ENCODE measurements at regions not wholly inside any gene's neighbourhood (a gene's known extent, or its start where the extent isn't known, plus 50 kb on each side); places are given as distances from the start of the nearest gene placed in this dataset.

GRCh38 chr11:126127284-126127845, 64.7 kb upstream of the CDON start:
- ChIA-PET POLR2A (no interaction called here), CTCF (interaction anchor here (0.8 kb wide), 1 partner anchor 43 kb away, joined by 4 read pairs; no protein-coding TSS in a partner anchor)
- no TSS peak for BruUV-seq (replicated peaks)
- Mint-ChIP-seq H3K4me3 (ENCODE audit: unreplicated experiment) (no peak overlapping the region), H3K9me3 (ENCODE audit: unreplicated experiment) (no peaks in the 10 kb centered on the region), H3K27ac (ENCODE audit: low read depth, unreplicated experiment) (no peak overlapping the region), H3K4me1 (ENCODE audit: insufficient read depth, unreplicated experiment) (peaks cover 16% of the 10 kb centered on the region), H3K27me3 (ENCODE audit: insufficient read depth, unreplicated experiment) (no peaks in the 10 kb centered on the region), H3K36me3 (ENCODE audit: insufficient read depth, unreplicated experiment) (no peaks in the 10 kb centered on the region)
- no peak for TF ChIP-seq CTCF (IDR thresholded peaks at IDR 0.05; ENCODE audit: unreplicated experiment)
- intact Hi-C loops (cut with micrococcal nuclease) = no loop called here
- no peak for DNase-seq (ENCODE audit: unreplicated experiment)

- DNase-seq (ENCODE audit: unreplicated experiment) = no peak
- Mint-ChIP-seq H3K36me3 (ENCODE audit: insufficient read depth, unreplicated experiment) (peaks cover 7% of the 10 kb centered on the region), H3K9me3 (ENCODE audit: unreplicated experiment) (no peaks in the 10 kb centered on the region), H3K27me3 (ENCODE audit: insufficient read depth, unreplicated experiment) (no peaks in the 10 kb centered on the region), H3K27ac (ENCODE audit: low read depth, unreplicated experiment) (no peak overlapping the region), H3K4me3 (ENCODE audit: unreplicated experiment) (no peak overlapping the region), H3K4me1 (ENCODE audit: insufficient read depth, unreplicated experiment) (peaks cover 6% of the 10 kb centered on the region)
- ChIA-PET CTCF (interaction anchor here (0.6 to 3.4 kb wide), 7 partner anchors 8 to 1332 kb away, joined by 3 to 11 read pairs (median 3); no protein-coding TSS in a partner anchor), POLR2A (interaction anchor here (0.6 to 1.7 kb wide), 3 partner anchors 9 to 983 kb away, joined by 4 to 6 read pairs (median 4); no protein-coding TSS in a partner anchor)
- no TSS peak for BruUV-seq (replicated peaks)
- TF ChIP-seq CTCF (IDR thresholded peaks at IDR 0.05; ENCODE audit: unreplicated experiment) = no peak
- intact Hi-C loops (cut with micrococcal nuclease) = no loop called here
These were observed 61.6 kb upstream of the CDON start for GRCh38 chr11:126124231-126124661.

- H3K36me3 Mint-ChIP-seq (ENCODE audit: insufficient read depth, unreplicated experiment) = peaks cover 7% of the 10 kb centered on the region
- no peak for TF ChIP-seq CTCF (IDR thresholded peaks at IDR 0.05; ENCODE audit: unreplicated experiment)
- no peaks in the 10 kb centered on the region for H3K27me3 Mint-ChIP-seq (ENCODE audit: insufficient read depth, unreplicated experiment)
- H3K27ac Mint-ChIP-seq (ENCODE audit: low read depth, unreplicated experiment) = no peak overlapping the region
- H3K4me1 Mint-ChIP-seq (ENCODE audit: insufficient read depth, unreplicated experiment) = peaks cover 6% of the 10 kb centered on the region
- no peaks in the 10 kb centered on the region for H3K9me3 Mint-ChIP-seq (ENCODE audit: unreplicated experiment)
- DNase-seq (ENCODE audit: unreplicated experiment) = no peak
- intact Hi-C loops (cut with micrococcal nuclease) = no loop called here
- no peak overlapping the region for H3K4me3 Mint-ChIP-seq (ENCODE audit: unreplicated experiment)
- POLR2A ChIA-PET = interaction anchor here (0.6 to 1.7 kb wide), 3 partner anchors 9 to 982 kb away, joined by 4 to 6 read pairs (median 4); no protein-coding TSS in a partner anchor
- no TSS peak for BruUV-seq (replicated peaks)
- CTCF ChIA-PET = interaction anchor here (0.6 to 3.4 kb wide), 8 partner anchors 8 to 1332 kb away, joined by 3 to 11 read pairs (median 3); no protein-coding TSS in a partner anchor
These were observed 61.0 kb upstream of the CDON start for GRCh38 chr11:126123686-126124085.

- DNase-seq (ENCODE audit: unreplicated experiment) = no peak
- no peak for TF ChIP-seq CTCF (IDR thresholded peaks at IDR 0.05; ENCODE audit: unreplicated experiment)
- Mint-ChIP-seq H3K4me3 (ENCODE audit: unreplicated experiment) (no peak overlapping the region), H3K27me3 (ENCODE audit: insufficient read depth, unreplicated experiment) (no peaks in the 10 kb centered on the region), H3K4me1 (ENCODE audit: insufficient read depth, unreplicated experiment) (peaks cover 6% of the 10 kb centered on the region), H3K9me3 (ENCODE audit: unreplicated experiment) (no peaks in the 10 kb centered on the region), H3K27ac (ENCODE audit: low read depth, unreplicated experiment) (no peak overlapping the region), H3K36me3 (ENCODE audit: insufficient read depth, unreplicated experiment) (peaks cover 7% of the 10 kb centered on the region)
- POLR2A ChIA-PET = interaction anchor here (1.7 kb wide), 1 partner anchor 8 kb away, joined by 4 read pairs; no protein-coding TSS in a partner anchor
- intact Hi-C loops (cut with micrococcal nuclease) = no loop called here
- no TSS peak for BruUV-seq (replicated peaks)
- CTCF ChIA-PET = interaction anchor here (0.5 to 3.4 kb wide), 4 partner anchors 9 to 1310 kb away, joined by 3 to 11 read pairs (median 6); no protein-coding TSS in a partner anchor
These were observed 60.2 kb upstream of the CDON start for GRCh38 chr11:126122863-126123262.
